ENCODE measurements at regions not wholly inside any gene's neighbourhood (a gene's known extent, or its start where the extent isn't known, plus 50 kb on each side); places are given as distances from the start of the nearest gene placed in this dataset.

DNA sequence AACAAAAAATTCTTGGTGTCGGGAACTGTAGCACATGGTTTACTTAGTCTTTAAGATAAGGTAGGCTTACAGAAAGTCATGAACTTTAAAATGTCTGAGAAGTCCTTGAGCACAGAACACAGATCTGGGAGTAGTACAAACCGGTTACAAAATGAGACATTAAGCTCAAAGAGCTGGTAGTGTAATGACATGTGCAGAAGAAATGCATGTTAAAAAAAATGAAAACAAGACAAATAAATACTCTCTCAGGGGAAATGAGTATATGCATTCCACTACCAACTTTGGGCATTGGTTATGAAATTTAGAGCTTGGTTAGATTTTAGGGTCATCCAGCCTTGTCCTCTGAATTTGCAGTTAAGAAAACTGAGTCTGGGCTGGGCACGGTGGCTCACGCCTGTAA, 91.5 kb upstream of the F3 start:
- no peak overlapping the region for H3K9ac ChIP-seq (ENCODE audit: low read depth in 1 of 2, low read length in 2 of 2)
- no peaks in the 10 kb centered on the region for H3K27me3 ChIP-seq (ENCODE audit: control insufficient read depth in 4 of 4, insufficient read depth in 4 of 4, low read length in 3 of 4)
- H3K27ac ChIP-seq (ENCODE audit: low read depth in 1 of 2, low read length in 2 of 2): no peak overlapping the region
- H3K4me1 ChIP-seq (ENCODE audit: control insufficient read depth in 4 of 4, insufficient read depth in 4 of 4, low read length in 3 of 4): no peaks in the 10 kb centered on the region
- TF ChIP-seq HNF4A (conservative IDR thresholded peaks at IDR 0.05) (no peak), JUND (IDR thresholded peaks at IDR 0.05) (no peak), YY1 (IDR thresholded peaks at IDR 0.05) (no peak)
- peaks cover 0 to 2% (median 0%) of the 10 kb centered on the region in 4 donors for H3K9me3 ChIP-seq (ENCODE audit: control insufficient read depth in 4 of 4, low read length in 3 of 4)
- DNase-seq (ENCODE audit: low spot score): no peak
- 88% methylated on average over 4 of the region's 4 CpGs for WGBS
- H3K36me3 ChIP-seq (ENCODE audit: control insufficient read depth in 4 of 4, insufficient read depth in 3 of 4, low read depth in 1 of 4, low read length in 3 of 4): no peaks in the 10 kb centered on the region
- H3K4me3 ChIP-seq (ENCODE audit: low read depth in 1 of 3, low read length in 3 of 3): no peak overlapping the region

DNA sequence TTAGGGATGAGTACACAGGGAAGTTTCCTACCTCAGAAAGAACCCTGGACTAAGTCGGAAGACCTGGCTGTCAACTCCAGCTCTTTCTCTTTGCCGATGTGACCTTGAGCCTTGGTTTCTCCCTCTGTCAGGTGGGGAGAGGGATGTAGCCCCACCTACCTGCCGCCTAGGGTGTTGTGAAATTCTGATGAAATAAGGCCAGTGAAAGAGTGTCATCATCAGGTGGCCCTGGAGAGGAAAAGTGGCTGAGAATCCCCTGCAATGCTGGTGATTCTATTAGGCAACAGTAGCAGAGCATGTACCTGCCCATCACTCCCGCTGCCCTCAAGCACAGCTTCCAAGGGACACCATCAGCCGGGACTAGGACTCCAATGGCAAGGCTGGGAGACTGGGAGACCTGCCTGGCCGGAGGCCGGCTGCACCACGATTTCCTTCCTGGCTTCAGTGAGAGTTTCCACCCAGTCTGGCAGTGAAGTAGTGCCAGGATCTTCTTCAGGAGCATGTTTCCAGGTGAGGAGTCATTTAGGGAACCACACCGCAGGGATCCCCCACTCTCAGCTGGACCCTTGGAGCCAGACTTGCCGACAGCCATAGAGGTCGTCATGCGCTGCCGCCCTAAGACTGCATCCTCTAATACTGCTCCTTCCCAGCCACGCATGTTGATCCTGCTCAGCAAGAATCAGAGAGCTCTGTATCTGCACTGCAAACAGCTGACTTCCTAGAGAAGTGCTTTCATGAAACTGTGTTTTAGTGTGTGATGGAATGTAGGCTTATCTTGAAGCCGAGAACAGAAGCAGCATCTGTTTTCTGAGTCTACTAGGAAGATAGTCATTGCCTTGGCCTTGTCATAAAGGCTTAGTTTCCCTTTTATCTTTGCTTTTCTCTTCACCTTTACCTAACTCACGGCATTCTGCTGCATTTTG, 88.0 kb upstream of the F3 start:
- 79% methylated on average over 16 of the region's 16 CpGs for WGBS
- DNase-seq (ENCODE audit: low spot score): no peak
- Histone ChIP-seq H3K36me3 (ENCODE audit: control insufficient read depth in 4 of 4, insufficient read depth in 3 of 4, low read depth in 1 of 4, low read length in 3 of 4) (no peaks in the 10 kb centered on the region), H3K27ac (ENCODE audit: low read depth in 1 of 2, low read length in 2 of 2) (no peak overlapping the region), H3K4me1 (ENCODE audit: control insufficient read depth in 4 of 4, insufficient read depth in 4 of 4, low read length in 3 of 4) (no peaks in the 10 kb centered on the region), H3K27me3 (ENCODE audit: control insufficient read depth in 4 of 4, insufficient read depth in 4 of 4, low read length in 3 of 4) (no peaks in the 10 kb centered on the region), H3K4me3 (ENCODE audit: low read depth in 1 of 3, low read length in 3 of 3) (no peak overlapping the region), H3K9me3 (ENCODE audit: control insufficient read depth in 4 of 4, low read length in 3 of 4) (peaks cover 0 to 2% (median 0%) of the 10 kb centered on the region in 4 donors), H3K9ac (ENCODE audit: low read depth in 1 of 2, low read length in 2 of 2) (no peak overlapping the region)
- TF ChIP-seq TAF1 (conservative IDR thresholded peaks at IDR 0.05): no peak
- TF ChIP-seq, protein P1, sequence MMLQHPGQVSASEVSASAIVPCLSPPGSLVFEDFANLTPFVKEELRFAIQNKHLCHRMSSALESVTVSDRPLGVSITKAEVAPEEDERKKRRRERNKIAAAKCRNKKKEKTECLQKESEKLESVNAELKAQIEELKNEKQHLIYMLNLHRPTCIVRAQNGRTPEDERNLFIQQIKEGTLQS (IDR thresholded peaks at IDR 0.05): no peak
- TF ChIP-seq GABPA (IDR thresholded peaks at IDR 0.05 in 1 of 2, conservative IDR thresholded peaks at IDR 0.05 in 1 of 2): no peak
- no peak for TF ChIP-seq FOXA1 (IDR thresholded peaks at IDR 0.05)
- no peak for TF ChIP-seq EGR1 (IDR thresholded peaks at IDR 0.05; ENCODE audit: low read depth in 2 of 2)
- TF ChIP-seq FOXA2 (IDR thresholded peaks at IDR 0.05): no peak
- TF ChIP-seq NR2F2 (IDR thresholded peaks at IDR 0.05): no peak
- TF ChIP-seq, protein P2, sequence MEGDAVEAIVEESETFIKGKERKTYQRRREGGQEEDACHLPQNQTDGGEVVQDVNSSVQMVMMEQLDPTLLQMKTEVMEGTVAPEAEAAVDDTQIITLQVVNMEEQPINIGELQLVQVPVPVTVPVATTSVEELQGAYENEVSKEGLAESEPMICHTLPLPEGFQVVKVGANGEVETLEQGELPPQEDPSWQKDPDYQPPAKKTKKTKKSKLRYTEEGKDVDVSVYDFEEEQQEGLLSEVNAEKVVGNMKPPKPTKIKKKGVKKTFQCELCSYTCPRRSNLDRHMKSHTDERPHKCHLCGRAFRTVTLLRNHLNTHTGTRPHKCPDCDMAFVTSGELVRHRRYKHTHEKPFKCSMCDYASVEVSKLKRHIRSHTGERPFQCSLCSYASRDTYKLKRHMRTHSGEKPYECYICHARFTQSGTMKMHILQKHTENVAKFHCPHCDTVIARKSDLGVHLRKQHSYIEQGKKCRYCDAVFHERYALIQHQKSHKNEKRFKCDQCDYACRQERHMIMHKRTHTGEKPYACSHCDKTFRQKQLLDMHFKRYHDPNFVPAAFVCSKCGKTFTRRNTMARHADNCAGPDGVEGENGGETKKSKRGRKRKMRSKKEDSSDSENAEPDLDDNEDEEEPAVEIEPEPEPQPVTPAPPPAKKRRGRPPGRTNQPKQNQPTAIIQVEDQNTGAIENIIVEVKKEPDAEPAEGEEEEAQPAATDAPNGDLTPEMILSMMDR (IDR thresholded peaks at IDR 0.05; ENCODE audit: low read depth, low read length, missing input control): no peak
- TF ChIP-seq, protein P3, sequence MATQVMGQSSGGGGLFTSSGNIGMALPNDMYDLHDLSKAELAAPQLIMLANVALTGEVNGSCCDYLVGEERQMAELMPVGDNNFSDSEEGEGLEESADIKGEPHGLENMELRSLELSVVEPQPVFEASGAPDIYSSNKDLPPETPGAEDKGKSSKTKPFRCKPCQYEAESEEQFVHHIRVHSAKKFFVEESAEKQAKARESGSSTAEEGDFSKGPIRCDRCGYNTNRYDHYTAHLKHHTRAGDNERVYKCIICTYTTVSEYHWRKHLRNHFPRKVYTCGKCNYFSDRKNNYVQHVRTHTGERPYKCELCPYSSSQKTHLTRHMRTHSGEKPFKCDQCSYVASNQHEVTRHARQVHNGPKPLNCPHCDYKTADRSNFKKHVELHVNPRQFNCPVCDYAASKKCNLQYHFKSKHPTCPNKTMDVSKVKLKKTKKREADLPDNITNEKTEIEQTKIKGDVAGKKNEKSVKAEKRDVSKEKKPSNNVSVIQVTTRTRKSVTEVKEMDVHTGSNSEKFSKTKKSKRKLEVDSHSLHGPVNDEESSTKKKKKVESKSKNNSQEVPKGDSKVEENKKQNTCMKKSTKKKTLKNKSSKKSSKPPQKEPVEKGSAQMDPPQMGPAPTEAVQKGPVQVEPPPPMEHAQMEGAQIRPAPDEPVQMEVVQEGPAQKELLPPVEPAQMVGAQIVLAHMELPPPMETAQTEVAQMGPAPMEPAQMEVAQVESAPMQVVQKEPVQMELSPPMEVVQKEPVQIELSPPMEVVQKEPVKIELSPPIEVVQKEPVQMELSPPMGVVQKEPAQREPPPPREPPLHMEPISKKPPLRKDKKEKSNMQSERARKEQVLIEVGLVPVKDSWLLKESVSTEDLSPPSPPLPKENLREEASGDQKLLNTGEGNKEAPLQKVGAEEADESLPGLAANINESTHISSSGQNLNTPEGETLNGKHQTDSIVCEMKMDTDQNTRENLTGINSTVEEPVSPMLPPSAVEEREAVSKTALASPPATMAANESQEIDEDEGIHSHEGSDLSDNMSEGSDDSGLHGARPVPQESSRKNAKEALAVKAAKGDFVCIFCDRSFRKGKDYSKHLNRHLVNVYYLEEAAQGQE (IDR thresholded peaks at IDR 0.05): no peak
- no peak for TF ChIP-seq HNF4G (IDR thresholded peaks at IDR 0.05)
- TF ChIP-seq, protein P4, sequence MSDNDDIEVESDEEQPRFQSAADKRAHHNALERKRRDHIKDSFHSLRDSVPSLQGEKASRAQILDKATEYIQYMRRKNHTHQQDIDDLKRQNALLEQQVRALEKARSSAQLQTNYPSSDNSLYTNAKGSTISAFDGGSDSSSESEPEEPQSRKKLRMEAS (IDR thresholded peaks at IDR 0.05): no peak
- TF ChIP-seq HNF4A (conservative IDR thresholded peaks at IDR 0.05): no peak
- TF ChIP-seq JUND (IDR thresholded peaks at IDR 0.05): no peak
- TF ChIP-seq, protein P5, sequence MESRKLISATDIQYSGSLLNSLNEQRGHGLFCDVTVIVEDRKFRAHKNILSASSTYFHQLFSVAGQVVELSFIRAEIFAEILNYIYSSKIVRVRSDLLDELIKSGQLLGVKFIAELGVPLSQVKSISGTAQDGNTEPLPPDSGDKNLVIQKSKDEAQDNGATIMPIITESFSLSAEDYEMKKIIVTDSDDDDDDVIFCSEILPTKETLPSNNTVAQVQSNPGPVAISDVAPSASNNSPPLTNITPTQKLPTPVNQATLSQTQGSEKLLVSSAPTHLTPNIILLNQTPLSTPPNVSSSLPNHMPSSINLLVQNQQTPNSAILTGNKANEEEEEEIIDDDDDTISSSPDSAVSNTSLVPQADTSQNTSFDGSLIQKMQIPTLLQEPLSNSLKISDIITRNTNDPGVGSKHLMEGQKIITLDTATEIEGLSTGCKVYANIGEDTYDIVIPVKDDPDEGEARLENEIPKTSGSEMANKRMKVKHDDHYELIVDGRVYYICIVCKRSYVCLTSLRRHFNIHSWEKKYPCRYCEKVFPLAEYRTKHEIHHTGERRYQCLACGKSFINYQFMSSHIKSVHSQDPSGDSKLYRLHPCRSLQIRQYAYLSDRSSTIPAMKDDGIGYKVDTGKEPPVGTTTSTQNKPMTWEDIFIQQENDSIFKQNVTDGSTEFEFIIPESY (IDR thresholded peaks at IDR 0.05): no peak
- TF ChIP-seq RAD21 (IDR thresholded peaks at IDR 0.05): no peak
- no peak for TF ChIP-seq RXRA (IDR thresholded peaks at IDR 0.05)

All from liver (tissue), 8 donors.